ENCODE measurements at regions not wholly inside any gene's neighbourhood (a gene's known extent, or its start where the extent isn't known, plus 50 kb on each side); places are given as distances from the start of the nearest gene placed in this dataset.

DNA sequence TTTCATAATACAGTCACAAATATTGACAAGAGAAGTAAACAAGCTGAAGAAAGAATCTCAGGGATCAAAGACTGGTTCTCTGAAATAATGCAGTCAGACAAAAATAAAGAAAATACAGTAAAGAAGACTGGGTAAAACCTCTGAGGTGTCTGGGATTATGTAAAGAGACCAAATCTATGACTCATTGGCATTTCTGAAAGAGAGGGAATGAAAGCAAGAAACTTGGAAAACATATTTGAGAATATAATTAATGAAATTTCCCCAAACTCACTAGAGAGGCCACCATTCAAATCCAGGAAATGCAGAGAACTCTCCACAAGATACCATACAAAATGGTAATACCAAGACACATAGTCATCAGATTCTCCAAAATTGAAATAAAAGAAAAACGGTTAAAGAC is 53.0 kb upstream of the GPC6 start:
- TF ChIP-seq EZH2phosphoT487 (IDR thresholded peaks at IDR 0.05; ENCODE audit: low read length) (no peak), EZH2 (optimal IDR thresholded peaks at IDR 0.05; ENCODE audit: low read depth, low read length) (no peak)
- TF ChIP-seq, protein P1, sequence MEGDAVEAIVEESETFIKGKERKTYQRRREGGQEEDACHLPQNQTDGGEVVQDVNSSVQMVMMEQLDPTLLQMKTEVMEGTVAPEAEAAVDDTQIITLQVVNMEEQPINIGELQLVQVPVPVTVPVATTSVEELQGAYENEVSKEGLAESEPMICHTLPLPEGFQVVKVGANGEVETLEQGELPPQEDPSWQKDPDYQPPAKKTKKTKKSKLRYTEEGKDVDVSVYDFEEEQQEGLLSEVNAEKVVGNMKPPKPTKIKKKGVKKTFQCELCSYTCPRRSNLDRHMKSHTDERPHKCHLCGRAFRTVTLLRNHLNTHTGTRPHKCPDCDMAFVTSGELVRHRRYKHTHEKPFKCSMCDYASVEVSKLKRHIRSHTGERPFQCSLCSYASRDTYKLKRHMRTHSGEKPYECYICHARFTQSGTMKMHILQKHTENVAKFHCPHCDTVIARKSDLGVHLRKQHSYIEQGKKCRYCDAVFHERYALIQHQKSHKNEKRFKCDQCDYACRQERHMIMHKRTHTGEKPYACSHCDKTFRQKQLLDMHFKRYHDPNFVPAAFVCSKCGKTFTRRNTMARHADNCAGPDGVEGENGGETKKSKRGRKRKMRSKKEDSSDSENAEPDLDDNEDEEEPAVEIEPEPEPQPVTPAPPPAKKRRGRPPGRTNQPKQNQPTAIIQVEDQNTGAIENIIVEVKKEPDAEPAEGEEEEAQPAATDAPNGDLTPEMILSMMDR (IDR thresholded peaks at IDR 0.05; ENCODE audit: low read length) = no peak
- no peaks in the 10 kb centered on the region for H3K9me3 ChIP-seq (replicated peaks; ENCODE audit: insufficient read depth, low read length)
- H3F3A ChIP-seq (ENCODE audit: insufficient read depth, low read length) = no peaks in the 10 kb centered on the region
- no peak overlapping the region for H3K4me2 ChIP-seq (ENCODE audit: low read depth, low read length)
- H2AFZ ChIP-seq (ENCODE audit: low read length) = no peak overlapping the region
- H3K36me3 ChIP-seq (replicated peaks; ENCODE audit: insufficient read depth, low read length) = no peaks in the 10 kb centered on the region
- no peaks in the 10 kb centered on the region for H3K27me3 ChIP-seq (replicated peaks; ENCODE audit: insufficient read depth, low read length)
- H3K27ac ChIP-seq (ENCODE audit: low read length) = no peak overlapping the region
- DNase-seq = no peak
- H3K9me2 ChIP-seq (replicated peaks; ENCODE audit: insufficient read depth, low read length) = no peaks in the 10 kb centered on the region
- no peak overlapping the region for H3K9ac ChIP-seq (ENCODE audit: low read length)
- no peaks in the 10 kb centered on the region for H3K4me1 ChIP-seq (ENCODE audit: low read length)
- no peaks in the 10 kb centered on the region for H4K20me1 ChIP-seq (ENCODE audit: insufficient read depth, low read length)
- no peaks in the 10 kb centered on the region for H3K79me2 ChIP-seq (ENCODE audit: low read length)
- no peak overlapping the region for H3K4me3 ChIP-seq (ENCODE audit: low read length)

DNA sequence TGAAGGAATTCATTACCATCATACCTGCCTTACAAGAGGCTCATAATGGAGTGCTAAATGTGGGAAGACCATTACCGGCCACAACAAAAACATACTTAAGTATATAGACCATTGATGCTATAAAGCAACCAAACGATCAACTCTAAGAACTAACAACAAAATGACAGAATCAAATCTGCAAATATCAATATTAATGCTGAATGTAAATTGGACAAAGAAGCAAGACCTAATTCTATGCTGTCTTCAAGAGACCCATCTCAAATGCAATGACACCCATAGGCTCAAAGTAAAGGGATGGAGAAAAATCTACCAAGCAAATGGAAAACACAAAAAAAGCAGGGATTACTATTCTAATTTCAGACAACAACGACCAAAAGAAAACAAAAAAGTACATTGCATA is 52.3 kb upstream of the GPC6 start:
- H3K27me3 ChIP-seq (replicated peaks; ENCODE audit: insufficient read depth, low read length) = no peaks in the 10 kb centered on the region
- no peaks in the 10 kb centered on the region for H3K4me1 ChIP-seq (ENCODE audit: low read length)
- TF ChIP-seq EZH2phosphoT487 (IDR thresholded peaks at IDR 0.05; ENCODE audit: low read length) (no peak), EZH2 (optimal IDR thresholded peaks at IDR 0.05; ENCODE audit: low read depth, low read length) (no peak)
- TF ChIP-seq, protein P1 (IDR thresholded peaks at IDR 0.05; ENCODE audit: low read length) = no peak

More for the DNA sequence above, 52.3 kb upstream of the GPC6 start:
- no peaks in the 10 kb centered on the region for H3K9me3 ChIP-seq (replicated peaks; ENCODE audit: insufficient read depth, low read length)
- no peaks in the 10 kb centered on the region for H3K9me2 ChIP-seq (replicated peaks; ENCODE audit: insufficient read depth, low read length)
- no peak overlapping the region for H2AFZ ChIP-seq (ENCODE audit: low read length)
- no peaks in the 10 kb centered on the region for H4K20me1 ChIP-seq (ENCODE audit: insufficient read depth, low read length)
- no peak overlapping the region for H3K4me2 ChIP-seq (ENCODE audit: low read depth, low read length)
- no peaks in the 10 kb centered on the region for H3K36me3 ChIP-seq (replicated peaks; ENCODE audit: insufficient read depth, low read length)
- H3F3A ChIP-seq (ENCODE audit: insufficient read depth, low read length) = no peaks in the 10 kb centered on the region
- no peak for DNase-seq
- H3K9ac ChIP-seq (ENCODE audit: low read length) = no peak overlapping the region
- no peaks in the 10 kb centered on the region for H3K79me2 ChIP-seq (ENCODE audit: low read length)
- H3K27ac ChIP-seq (ENCODE audit: low read length) = no peak overlapping the region
- H3K4me3 ChIP-seq (ENCODE audit: low read length) = no peak overlapping the region
